D721Med (cell line): ENCODE measurements at regions not wholly inside any gene's neighbourhood (a gene's known extent, or its start where the extent isn't known, plus 50 kb on each side); places are given as distances from the start of the nearest gene placed in this dataset.
"Not testable (repeated sequence)": the region's sequence is repeated elsewhere in the genome, so short reads cannot be mapped to it uniquely, and the experiment has no call there.

Experiments used
- DNase-seq: peaks from one replicate; pipeline ENCODE4 v3.0.0; 2011; ENCODE audit warnings: low spot score; ENCODE audit not compliant: insufficient read length
- FAIRE-seq: peaks from 2 replicates; lab custom pipeline; 2011; peaks lifted over from hg19 to GRCh38; lab: Jason Lieb, UNC
- CTCF ChIP-seq: IDR thresholded peaks from 2 replicates; pipeline ENCODE4 v1.5.1; 2012; ENCODE audit warnings: mild to moderate bottlenecking, control low read depth; ENCODE audit not compliant: insufficient read depth; ENCODE audit errors: missing control alignments

- no peak for TF ChIP-seq CTCF
- DNase-seq (no peak), FAIRE-seq (no peak)
Measured at GRCh38 chr13:80695841-80696240, 354.9 kb upstream of the SPRY2 start.

- FAIRE-seq, DNase-seq: not testable (repeated sequence)
Measured at GRCh38 chr13:80691814-80692213, 350.9 kb upstream of the SPRY2 start.

- no peak for FAIRE-seq
- TF ChIP-seq CTCF, result no peak
Measured at GRCh38 chr13:80690208-80690607, 349.3 kb upstream of the SPRY2 start.

GRCh38 chr13:80688593-80688992, 347.7 kb upstream of the SPRY2 start:
- no peak for TF ChIP-seq CTCF
- DNase-seq, result no peak
- no peak for FAIRE-seq

More at GRCh38 chr13:80690208-80690607, 349.3 kb upstream of the SPRY2 start:
- DNase-seq, result no peak

GRCh38 chr13:80685942-80686341, 345.0 kb upstream of the SPRY2 start:
- FAIRE-seq (no peak), DNase-seq (no peak)
- TF ChIP-seq CTCF, result no peak

GRCh38 chr13:80684217-80684991, 343.5 kb upstream of the SPRY2 start:
- FAIRE-seq, result no peak
- DNase-seq, result no peak
- no peak for TF ChIP-seq CTCF

- FAIRE-seq, result no peak
- no peak for DNase-seq
- TF ChIP-seq CTCF, result no peak
Measured at GRCh38 chr13:80680786-80681366, 339.9 kb upstream of the SPRY2 start.
